AG04449 (cell line): ENCODE measurements at regions not wholly inside any gene's neighbourhood (a gene's known extent, or its start where the extent isn't known, plus 50 kb on each side); places are given as distances from the start of the nearest gene placed in this dataset.

ENCODE experiments used
- CTCF ChIA-PET: fragments of 350-600 bp; formaldehyde crosslinking; extraction: SDS; loops from one replicate; lab custom pipeline; 2021; ENCODE audit warnings: antibody characterized with exemption; lab: Yijun Ruan, JAX
- POLR2A ChIA-PET: fragments of 400-600, 350-600 bp; formaldehyde crosslinking; extraction: SDS; loops from one replicate; lab custom pipeline; 2020; ENCODE audit warnings: antibody characterized with exemption, inconsistent platforms; lab: Yijun Ruan, JAX
- DNase-seq: peaks from one replicate; pipeline ENCODE4 v3.0.0-alpha.2; 2010; ENCODE audit warnings: low read depth, low spot score
- H3K4me3 ChIP-seq: 2 replicates; pipeline ENCODE4 v1.5.1; 2011; ENCODE audit warnings: low read depth, mild to moderate bottlenecking, control low read depth, low read length
- TF ChIP-seq, protein P1 (sequence below): IDR thresholded peaks from one replicate; pipeline ENCODE4 v1.5.1; 2011; ENCODE audit warnings: mild to moderate bottlenecking, moderate library complexity, low read length, control low read depth, inconsistent platforms; ENCODE audit not compliant: insufficient read depth; ENCODE audit errors: missing control alignments

DNA sequence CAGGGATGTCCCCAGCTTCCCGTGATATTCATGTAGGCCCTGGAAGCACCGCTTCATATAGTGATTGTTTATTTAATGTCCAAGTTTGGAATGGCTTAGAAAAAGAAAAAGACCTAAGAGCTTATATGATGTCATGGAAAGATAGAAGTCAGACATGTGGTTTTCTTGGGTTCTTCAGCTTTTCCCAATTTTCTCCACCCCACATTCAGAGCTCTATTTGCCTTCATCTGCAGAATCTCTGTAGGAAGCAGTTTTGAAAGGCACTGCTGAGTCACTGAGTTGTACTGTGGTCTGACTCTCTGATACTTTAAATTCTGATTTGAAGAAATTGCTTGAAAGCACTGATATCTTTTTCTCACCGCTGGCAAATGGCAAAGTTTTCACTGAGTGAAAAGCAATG, 120.6 kb upstream of the EDNRA start:
- POLR2A ChIA-PET: no interaction called here
- DNase-seq: peak; percentile 70
- H3K4me3 ChIP-seq: no peak overlapping the region
- TF ChIP-seq, protein P1, sequence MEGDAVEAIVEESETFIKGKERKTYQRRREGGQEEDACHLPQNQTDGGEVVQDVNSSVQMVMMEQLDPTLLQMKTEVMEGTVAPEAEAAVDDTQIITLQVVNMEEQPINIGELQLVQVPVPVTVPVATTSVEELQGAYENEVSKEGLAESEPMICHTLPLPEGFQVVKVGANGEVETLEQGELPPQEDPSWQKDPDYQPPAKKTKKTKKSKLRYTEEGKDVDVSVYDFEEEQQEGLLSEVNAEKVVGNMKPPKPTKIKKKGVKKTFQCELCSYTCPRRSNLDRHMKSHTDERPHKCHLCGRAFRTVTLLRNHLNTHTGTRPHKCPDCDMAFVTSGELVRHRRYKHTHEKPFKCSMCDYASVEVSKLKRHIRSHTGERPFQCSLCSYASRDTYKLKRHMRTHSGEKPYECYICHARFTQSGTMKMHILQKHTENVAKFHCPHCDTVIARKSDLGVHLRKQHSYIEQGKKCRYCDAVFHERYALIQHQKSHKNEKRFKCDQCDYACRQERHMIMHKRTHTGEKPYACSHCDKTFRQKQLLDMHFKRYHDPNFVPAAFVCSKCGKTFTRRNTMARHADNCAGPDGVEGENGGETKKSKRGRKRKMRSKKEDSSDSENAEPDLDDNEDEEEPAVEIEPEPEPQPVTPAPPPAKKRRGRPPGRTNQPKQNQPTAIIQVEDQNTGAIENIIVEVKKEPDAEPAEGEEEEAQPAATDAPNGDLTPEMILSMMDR: no peak
- CTCF ChIA-PET: interaction anchor here (0.9 to 2.4 kb wide), 5 partner anchors 198 to 507 kb away, joined by 3 to 9 read pairs (median 3); no protein-coding TSS in a partner anchor

DNA sequence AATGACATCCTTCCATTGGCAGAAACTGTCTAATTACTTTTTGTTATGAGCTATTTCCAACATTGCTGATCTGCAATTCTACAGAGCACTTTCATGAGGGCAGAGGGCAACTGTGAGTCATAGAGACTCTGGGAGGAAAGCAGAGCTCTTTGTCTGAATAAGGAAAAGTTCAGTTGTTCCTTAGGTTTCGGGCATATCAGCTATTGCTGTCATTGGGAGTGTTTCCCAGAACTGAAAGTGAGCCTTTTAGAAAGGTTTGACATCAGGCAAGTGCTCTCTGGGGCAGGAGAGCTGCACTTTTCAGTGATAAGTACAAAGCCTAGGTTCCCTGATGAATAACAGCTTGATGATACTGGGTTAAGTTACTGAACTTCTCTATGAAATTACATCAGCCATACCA, 119.2 kb upstream of the EDNRA start:
- TF ChIP-seq, protein P1: no peak
- no peak for DNase-seq
- POLR2A ChIA-PET: interaction anchor here (0.8 to 0.9 kb wide), 2 partner anchors 9 to 119 kb away, joined by 3 to 5 read pairs; partner anchors contain the start of gene EDNRA
- CTCF ChIA-PET: interaction anchor here (0.6 to 2.4 kb wide), 9 partner anchors 9 to 251 kb away, joined by 3 to 9 read pairs (median 3); no protein-coding TSS in a partner anchor
- H3K4me3 ChIP-seq: no peak overlapping the region

DNA sequence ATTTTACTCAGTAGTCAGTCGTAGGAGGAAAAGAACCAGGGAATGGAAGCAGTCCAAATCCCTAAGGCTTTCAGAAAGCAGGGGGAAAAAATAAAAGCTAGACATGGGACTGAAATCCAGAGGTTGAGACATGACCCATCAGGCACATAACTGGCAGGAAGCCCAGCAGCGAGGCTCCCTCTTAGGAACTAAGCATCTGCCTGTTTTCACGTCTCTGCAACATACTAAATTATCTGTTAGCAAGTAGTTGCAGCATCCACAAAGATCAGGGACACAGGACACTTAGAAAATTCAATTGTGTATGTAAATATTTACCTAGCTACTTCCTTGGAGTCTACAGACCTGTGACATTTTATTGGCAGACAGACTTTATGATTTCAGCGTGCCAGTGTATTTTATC, 118.0 kb upstream of the EDNRA start:
- TF ChIP-seq, protein P1: no peak
- H3K4me3 ChIP-seq: no peak overlapping the region
- DNase-seq: no peak
- POLR2A ChIA-PET: no interaction called here
- CTCF ChIA-PET: interaction anchor here (1.5 kb wide), 1 partner anchor 12 kb away, joined by 3 read pairs; no protein-coding TSS in a partner anchor

DNA sequence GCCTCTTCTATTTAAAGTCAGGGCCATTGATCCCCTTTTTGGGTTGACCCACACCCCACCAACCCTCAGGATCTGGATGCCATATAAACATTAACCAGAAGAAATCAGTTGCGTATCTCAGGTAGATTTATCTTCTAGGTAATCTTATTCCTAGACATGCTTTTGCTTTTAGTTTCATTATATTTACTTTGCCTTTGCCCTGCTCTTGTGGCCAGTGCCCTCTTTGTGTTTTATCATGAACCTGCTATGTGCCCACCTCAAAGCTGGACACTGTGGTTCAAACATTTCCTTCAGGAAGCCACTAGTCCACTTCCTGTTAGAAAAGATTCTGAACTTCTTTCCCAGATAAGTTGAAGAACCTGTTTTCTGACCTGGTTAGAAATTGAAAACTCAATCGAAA, 117.4 kb upstream of the EDNRA start:
- H3K4me3 ChIP-seq: no peak overlapping the region
- CTCF ChIA-PET: no interaction called here
- POLR2A ChIA-PET: no interaction called here
- no peak for DNase-seq
- TF ChIP-seq, protein P1: no peak

DNA sequence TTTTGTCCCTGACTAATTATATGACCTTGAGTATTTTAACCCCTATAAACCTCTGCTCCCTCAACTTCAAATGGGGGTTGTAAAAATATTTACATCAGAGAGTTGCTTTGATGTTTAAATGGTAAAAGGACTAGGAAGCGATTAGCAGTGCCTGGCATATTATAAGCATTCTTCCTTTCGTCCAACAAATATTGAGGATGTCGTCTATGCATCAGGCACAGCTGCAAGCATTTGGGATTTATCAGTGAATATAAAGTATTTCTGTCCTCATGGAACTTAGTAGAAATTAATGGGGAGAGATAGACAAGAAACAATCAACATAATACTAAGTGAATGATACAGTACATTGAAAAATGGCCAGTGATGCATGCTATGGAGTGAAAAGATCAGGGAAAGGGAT, 115.5 kb upstream of the EDNRA start:
- ChIA-PET CTCF (no interaction called here), POLR2A (no interaction called here)
- DNase-seq: no peak
- TF ChIP-seq, protein P1: no peak
- no peak overlapping the region for H3K4me3 ChIP-seq

DNA sequence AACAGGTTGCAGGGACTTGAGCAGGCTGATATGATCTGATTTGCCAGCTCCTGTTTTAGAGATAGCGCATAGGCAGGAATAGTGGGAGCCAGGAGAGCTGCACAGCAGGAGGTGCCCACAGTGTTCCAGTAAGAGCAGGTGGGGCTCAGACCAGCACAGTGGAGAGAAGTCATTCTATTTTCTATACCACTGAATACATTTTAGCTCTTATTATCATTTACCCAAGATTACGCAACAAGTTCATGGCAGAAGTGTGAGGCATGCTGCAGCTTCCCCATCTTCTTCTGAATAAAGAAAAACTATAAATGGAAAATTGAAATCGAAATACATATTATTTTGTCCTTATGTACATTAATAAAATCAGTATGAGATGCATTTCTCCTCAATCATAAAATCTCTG, 114.7 kb upstream of the EDNRA start:
- ChIA-PET POLR2A (no interaction called here), CTCF (no interaction called here)
- TF ChIP-seq, protein P1: no peak

More for the DNA sequence above, 114.7 kb upstream of the EDNRA start:
- DNase-seq: no peak
- H3K4me3 ChIP-seq: no peak overlapping the region
